ENCODE measurements at regions not wholly inside any gene's neighbourhood (a gene's known extent, or its start where the extent isn't known, plus 50 kb on each side); places are given as distances from the start of the nearest gene placed in this dataset.
"Not testable (repeated sequence)": the region's sequence is repeated elsewhere in the genome, so short reads cannot be mapped to it uniquely, and the experiment has no call there.

DNA sequence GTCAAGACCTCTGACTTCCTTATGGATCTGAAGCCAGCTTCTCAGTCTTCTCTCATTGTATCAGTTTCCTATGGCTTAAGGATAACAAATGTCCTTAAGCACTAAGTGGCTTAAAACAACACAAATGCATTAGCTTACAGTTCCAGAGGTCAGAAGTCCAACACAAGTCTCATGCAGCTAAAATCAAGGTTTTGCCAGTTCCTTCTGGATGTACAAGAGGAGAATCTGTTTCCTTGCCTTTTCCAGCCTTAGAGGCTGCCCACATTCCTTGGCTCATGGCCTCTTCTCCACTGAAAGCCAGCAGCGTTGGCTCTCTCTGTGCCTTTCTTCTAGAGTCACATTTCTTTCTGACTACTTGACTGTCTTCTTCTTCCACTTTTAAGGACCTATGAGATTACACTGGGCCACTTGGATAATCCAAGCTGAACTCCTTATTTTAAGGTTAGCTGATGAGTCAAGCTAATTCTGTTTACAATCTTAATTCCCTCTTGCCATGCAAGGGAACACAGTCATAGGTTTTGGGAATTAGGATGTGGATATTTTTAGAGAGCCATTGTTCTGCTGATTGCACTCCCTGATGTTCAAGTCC lies 179.0 kb downstream of the BCAS1 start:
- DNase-seq = no peak

DNA sequence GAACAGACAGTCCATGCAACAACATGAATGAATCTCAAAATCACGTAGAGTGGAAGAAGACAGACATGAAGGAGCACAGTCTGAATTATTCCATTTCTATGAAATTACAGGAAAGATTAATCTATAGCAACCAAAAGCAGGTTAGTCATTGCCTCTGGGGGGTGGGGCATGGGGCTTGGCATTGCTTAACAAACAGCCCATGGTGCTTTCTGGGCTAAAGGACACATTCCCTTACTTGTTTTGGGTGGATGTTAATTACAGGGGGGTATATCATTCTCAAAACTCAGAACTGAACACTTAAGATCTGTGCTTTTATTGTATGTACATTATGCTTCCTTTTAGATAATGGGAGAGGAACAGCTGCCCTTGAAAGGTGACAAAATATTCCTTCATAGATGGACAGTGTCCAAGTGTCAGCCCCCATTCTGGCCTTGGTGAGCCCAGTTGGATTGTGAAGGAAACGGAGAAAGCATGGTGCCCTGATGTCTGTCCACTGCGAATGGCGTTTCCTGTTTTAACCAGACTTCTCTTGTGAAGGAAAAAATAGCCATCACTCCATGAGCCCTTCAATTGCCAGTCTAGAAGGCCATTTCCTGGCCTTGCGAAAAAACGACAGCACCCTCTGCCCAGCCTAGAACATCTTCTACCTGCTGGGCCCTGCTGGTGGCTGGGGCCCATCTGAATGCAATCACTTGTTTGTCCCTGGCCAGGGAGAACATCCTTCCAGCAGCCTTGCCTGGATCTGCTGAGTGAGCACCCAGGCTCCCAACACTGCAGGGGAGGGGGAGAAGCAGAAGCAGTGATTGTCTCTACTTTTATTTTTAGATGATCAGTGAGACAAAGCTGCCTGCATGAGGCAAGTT lies 179.7 kb downstream of the BCAS1 start:
- DNase-seq = no peak

DNA sequence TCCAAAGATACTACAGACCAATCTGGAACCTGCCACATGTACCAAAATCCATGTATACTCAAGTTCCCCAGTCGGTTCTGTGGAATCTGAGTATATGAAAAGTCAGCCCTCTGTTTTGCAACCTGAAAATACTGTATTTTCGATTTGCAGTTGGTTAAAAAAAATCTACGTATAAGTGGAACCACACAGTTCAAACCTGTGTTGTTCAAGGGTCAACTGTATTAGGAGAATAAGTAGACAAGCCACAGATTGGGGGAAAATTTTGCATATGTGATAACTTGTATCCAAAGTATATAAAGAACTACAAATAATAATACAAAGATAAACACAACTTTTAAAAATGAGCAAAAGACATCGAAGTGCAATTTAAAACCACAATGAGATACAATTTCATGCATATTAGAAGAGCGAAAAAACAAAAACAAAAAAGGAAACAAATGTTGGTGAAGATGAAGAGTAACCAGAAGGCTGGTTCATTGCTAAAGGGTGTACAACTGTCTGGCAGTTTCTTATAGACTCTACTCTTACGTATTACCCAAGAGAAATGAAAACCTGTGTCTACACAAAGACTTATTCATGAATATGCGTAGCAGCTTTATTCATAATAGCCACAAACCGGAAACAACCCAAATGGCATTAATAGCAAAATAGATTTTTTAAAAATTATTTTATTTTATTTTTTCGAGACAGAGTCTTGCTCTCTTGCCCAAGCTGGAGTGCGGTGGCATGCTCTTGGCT lies 180.8 kb downstream of the BCAS1 start:
- DNase-seq = no peak

DNA sequence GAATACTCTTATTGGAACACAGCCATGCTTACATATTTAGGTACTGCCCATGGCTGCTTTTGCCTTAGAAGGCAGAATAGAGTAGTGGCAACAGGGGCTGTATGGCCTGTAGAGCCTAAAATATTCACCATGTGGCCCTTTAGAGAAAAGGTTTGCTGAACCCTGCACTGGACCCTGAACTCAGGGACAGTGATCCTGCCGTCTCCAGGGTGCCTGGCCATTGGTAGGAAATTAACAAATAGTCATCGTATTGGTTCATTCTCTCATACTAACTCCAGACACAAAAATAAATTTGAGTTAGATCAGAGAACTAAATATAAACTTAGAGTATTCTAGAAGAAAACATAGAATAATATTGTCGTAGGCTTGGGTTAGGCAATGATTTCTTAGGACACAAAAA lies 181.4 kb downstream of the BCAS1 start:
- no peak for DNase-seq

DNA sequence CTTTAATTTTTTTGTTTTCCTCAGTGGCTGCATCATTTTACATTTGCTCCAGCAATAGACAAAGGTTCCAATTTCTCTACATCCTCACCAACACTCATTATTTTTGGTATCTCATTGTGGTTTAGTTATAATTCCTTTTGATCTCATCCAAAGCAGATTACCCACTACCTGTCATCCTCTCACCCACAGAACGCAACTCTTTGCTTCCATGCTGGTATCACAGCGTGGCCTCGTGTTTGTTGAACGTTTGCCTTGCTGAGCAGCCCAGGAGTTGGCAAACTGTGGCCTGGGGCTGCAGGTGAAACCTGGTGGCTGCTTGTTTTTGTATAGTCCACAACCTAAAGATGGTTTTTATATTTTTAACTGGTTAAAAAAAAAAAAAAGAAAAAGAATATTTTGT lies 181.9 kb downstream of the BCAS1 start:
- no peak for DNase-seq

DNA sequence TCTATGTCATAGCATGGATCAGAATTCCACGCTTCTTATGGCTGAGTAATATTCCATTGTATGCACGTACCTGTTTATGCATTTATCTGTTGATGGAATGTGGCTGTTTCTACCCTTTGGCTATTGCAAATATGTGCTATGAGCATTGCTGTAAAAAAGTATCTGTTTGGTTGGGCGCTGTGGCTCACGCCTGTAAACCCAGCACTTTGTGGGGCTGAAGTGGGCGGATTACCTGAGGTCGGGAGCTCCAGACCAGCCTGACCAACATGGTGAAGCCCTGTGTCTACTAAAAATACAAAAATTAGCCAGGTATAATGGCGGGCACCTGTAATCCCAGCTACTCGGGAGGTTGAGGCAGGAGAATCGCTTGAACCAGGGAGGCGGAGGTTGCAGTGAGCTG lies 182.4 kb downstream of the BCAS1 start:
- no peak for DNase-seq

DNA sequence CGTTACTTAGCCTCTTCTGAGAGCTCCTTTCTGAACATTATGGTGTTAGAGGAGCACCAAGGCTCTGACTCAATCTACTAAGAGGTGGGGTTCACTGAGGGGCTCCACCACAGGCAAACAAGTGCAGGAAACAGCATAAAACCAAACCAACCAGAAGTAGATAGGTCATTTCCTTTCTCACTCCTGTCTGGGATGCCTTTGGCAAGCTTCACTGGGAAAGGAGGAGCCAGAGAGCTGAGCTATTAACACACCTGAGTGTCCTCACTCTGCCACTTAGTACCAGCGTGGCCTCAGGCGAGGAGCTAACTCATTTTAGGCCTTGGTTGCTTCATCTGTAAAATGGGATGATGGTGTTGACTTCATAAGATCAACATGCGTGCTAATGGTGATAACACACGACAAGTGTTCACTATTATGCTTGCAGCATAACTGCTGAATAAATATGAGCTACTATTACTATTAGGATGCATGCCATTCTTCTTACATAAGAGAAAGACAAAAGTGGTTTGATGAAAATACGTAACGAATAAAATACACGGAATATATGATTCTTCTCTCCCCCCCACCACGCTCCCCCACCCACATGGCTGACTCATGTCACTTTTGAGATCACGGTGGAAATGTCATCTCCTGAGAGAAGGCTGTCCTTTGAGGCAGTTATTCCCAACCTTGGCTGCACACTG lies 185.4 kb downstream of the BCAS1 start:
- DNase-seq = no peak

DNA sequence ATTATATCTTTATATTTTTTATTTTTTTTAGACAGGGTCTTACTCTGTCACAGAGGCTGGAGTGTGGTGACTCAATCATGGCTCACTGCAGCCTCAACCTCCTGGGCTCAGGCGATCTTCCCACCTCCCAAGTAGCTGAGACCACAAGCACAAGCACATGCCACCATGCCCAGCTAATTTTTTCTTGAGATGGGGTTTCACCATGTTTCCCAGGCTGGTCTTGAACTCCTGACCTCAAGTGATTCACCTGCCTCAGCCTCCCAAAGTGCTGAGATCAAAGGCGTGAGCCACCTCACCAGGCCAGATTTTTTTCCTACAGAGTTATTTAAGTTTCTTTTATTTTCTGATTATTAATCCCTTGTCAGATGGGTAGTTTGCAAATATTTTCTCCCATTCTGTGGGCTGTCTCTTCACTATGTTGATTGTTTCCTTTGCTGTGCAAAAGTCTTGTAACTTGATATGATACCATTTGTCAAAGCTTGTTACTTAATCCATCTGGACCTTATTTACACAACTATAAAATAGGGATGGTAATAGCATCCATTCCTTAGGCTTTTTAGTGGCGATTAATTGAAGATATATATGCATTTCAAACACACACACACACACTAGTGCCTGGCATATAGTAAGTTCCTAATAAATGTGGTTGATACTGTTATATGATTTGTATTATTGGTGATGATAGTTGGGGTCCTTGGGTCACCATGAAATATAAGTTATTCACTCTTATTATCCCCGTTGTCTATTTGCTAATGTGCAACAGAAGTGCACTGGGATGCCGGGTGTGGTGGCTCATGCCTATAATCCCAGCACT lies 187.1 kb downstream of the BCAS1 start:
- DNase-seq = no peak

DNA sequence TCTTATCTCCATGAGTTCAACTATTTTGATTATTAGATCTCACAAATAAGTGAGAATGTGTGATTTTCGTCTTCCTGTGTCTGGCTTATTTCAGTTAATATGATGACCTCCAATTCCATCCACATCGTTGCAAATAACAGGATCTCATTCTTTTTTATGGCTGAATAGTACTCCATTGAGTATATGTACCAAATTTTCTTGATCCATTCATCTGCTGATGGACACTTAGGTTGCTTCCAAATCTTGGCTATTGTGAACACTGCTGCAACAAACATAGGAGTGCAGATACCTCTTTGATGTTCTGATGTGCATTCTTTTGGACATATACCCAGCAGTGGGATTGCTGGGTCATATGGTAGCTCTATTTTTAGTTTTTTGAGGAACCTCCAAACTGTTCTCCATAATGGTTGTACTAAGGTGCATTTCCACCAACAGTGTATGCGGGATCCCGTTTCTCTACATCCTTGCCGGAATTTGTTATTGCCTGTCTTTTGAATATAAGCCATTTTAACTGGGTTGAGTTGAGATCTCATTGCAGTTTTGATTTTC lies 187.9 kb downstream of the BCAS1 start:
- not testable (repeated sequence) for DNase-seq

DNA sequence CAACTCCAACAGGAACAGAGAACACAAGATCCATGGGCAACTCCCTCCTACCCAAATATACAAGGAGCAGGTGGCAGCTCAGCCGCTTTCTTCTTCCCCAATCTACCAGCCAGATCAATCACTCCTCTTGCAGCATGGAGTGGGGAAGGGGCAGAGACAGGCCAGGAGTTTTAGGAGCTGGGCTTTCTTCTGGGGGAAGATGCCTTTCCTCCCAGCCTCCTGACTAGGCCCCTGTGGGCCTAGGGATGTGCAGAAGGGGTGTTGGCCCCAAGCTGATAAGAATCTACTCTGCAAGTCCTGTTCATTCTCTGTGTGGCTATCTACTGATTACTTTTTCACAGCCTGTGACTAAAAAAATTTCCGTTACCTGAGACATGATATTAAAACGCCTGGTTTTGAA lies 189.0 kb downstream of the BCAS1 start:
- DNase-seq = no peak

DNA sequence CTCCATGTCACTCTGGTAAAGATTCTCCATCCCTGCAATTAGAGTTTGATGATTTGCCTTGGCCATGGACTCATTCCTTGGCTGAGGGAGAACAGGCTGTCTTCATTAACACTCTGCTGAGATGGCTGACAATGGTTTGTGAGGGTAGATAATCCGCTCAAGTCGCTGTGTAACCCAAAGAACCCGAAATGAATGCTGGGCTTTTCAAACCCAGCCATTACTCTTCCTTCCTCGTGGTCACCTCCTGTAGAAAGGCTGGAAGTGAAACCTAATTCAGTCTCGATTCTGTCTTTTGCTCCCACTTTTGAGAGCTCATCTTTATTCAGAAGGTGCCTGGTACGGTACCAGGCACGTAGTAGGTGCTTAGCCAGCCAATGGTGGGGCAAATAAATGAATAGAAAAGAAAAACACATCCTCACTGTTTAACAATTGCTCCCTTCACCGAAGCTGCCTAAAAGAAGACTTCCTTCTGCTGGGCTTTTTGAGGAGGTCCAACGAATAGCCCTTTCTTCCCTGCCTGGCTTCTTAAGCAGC lies 190.2 kb downstream of the BCAS1 start:
- no peak for DNase-seq

GRCh38 chr20:53879048-53879684 lies 191.2 kb downstream of the BCAS1 start:
- no peak for DNase-seq

GRCh38 chr20:53878262-53879047 lies 191.9 kb downstream of the BCAS1 start:
- no peak for DNase-seq

- DNase-seq = no peak
Measured at GRCh38 chr20:53876956-53877355, 193.4 kb downstream of the BCAS1 start.

DNA sequence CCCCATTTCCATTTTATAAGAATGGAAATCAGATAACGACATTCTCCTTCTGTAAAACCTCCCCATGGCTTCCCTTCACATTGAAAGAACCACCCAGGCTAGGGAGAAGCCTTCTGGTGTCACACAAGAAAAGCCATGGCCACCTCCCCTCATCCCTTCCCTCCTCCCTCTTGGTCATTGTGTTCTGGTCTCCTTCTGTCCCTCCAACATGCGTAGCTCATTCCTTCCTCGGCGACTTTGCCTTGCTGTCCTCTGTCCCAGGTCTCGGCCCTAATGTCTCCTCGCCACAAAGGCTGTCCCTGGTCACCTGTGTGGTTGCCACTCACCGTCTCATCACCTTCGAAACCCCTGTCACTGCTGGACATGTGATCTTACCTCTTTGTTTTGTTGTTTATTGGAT lies 193.9 kb downstream of the BCAS1 start:
- no peak for DNase-seq

- DNase-seq = peak; percentile 57
Measured at GRCh38 chr20:53875452-53875851, 194.9 kb downstream of the BCAS1 start.

- DNase-seq = no peak
Measured at GRCh38 chr20:53874706-53875105, 195.7 kb downstream of the BCAS1 start.

DNA sequence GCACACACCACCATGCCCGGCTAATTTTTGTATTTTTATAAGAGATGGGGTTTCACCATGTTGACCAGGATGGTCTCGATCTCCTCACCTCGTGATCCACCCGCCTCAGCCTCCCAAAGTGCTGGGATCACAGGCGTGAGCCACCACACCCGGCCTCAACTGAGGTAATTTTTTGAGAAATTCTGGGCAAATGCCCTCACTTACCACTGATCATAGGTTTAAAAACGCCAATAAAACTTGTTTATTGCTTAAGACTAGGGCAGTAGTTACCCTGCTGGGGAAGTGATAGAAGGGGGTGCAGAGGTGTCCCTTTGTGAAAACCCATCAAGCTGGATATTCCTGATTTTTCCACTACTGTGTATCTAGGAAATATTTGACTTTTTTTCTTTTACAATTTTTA lies 196.3 kb downstream of the BCAS1 start:
- DNase-seq = no peak

- DNase-seq = no peak
Measured at GRCh38 chr20:53873230-53873604, 197.2 kb downstream of the BCAS1 start.

GRCh38 chr20:53872561-53873229 lies 197.7 kb downstream of the BCAS1 start:
- peak; percentile 63 for DNase-seq
